ENCODE measurements at regions not wholly inside any gene's neighbourhood (a gene's known extent, or its start where the extent isn't known, plus 50 kb on each side); places are given as distances from the start of the nearest gene placed in this dataset.
"Not testable (repeated sequence)": the region's sequence is repeated elsewhere in the genome, so short reads cannot be mapped to it uniquely, and the experiment has no call there.

- Histone ChIP-seq H3K4me3 (ENCODE audit: low read depth, low read length) (no peak overlapping the region), H3K9me3 (no peaks in the 10 kb centered on the region), H3K27me3 (no peaks in the 10 kb centered on the region), H3K36me3 (no peaks in the 10 kb centered on the region), H3K4me1 (no peaks in the 10 kb centered on the region; the same call in 1 of the 2 replicates)
- TF ChIP-seq CTCF (IDR thresholded peaks at IDR 0.05; ENCODE audit: low read depth, low read length), result no peak
- no peak for DNase-seq
Measured at GRCh38 chr5:164306662-164307061, 801.2 kb downstream of the MAT2B start.

- Histone ChIP-seq H3K4me1 (no peaks in the 10 kb centered on the region), H3K36me3 (no peaks in the 10 kb centered on the region), H3K27me3 (no peaks in the 10 kb centered on the region), H3K9me3 (no peaks in the 10 kb centered on the region), H3K4me3 (ENCODE audit: low read depth, low read length) (no peak overlapping the region)
- no peak for TF ChIP-seq CTCF (IDR thresholded peaks at IDR 0.05; ENCODE audit: low read depth, low read length)
- DNase-seq, result no peak
Measured at GRCh38 chr5:164312801-164313200, 807.4 kb downstream of the MAT2B start.

- no peak for TF ChIP-seq CTCF (IDR thresholded peaks at IDR 0.05; ENCODE audit: low read depth, low read length)
- DNase-seq, result no peak
- H3K4me1 ChIP-seq, result no peaks in the 10 kb centered on the region
- no peaks in the 10 kb centered on the region for H3K36me3 ChIP-seq
- no peak overlapping the region for H3K4me3 ChIP-seq (ENCODE audit: low read depth, low read length)
- no peaks in the 10 kb centered on the region for H3K9me3 ChIP-seq
- no peaks in the 10 kb centered on the region for H3K27me3 ChIP-seq
Measured at GRCh38 chr5:164317676-164318075, 812.3 kb downstream of the MAT2B start.

GRCh38 chr5:164319161-164319560, 813.7 kb downstream of the MAT2B start:
- DNase-seq, result no peak
- no peaks in the 10 kb centered on the region for H3K4me1 ChIP-seq
- no peaks in the 10 kb centered on the region for H3K36me3 ChIP-seq
- no peaks in the 10 kb centered on the region for H3K27me3 ChIP-seq
- no peak overlapping the region for H3K4me3 ChIP-seq (ENCODE audit: low read depth, low read length)
- TF ChIP-seq CTCF (IDR thresholded peaks at IDR 0.05; ENCODE audit: low read depth, low read length), result no peak
- H3K9me3 ChIP-seq, result no peaks in the 10 kb centered on the region

GRCh38 chr5:164324239-164324638, 818.8 kb downstream of the MAT2B start:
- no peaks in the 10 kb centered on the region for H3K27me3 ChIP-seq
- H3K4me3 ChIP-seq (ENCODE audit: low read depth, low read length), result no peak overlapping the region
- no peak for DNase-seq
- TF ChIP-seq CTCF (IDR thresholded peaks at IDR 0.05; ENCODE audit: low read depth, low read length), result no peak
- no peaks in the 10 kb centered on the region for H3K9me3 ChIP-seq
- no peaks in the 10 kb centered on the region for H3K4me1 ChIP-seq
- no peaks in the 10 kb centered on the region for H3K36me3 ChIP-seq

- Histone ChIP-seq H3K4me1 (no peaks in the 10 kb centered on the region), H3K36me3 (no peaks in the 10 kb centered on the region), H3K9me3 (no peaks in the 10 kb centered on the region), H3K4me3 (ENCODE audit: low read depth, low read length) (no peak overlapping the region), H3K27me3 (no peaks in the 10 kb centered on the region)
- DNase-seq, result no peak
- TF ChIP-seq CTCF (IDR thresholded peaks at IDR 0.05; ENCODE audit: low read depth, low read length), result peak; percentile 61
Measured at GRCh38 chr5:164326219-164326618, 820.8 kb downstream of the MAT2B start.

GRCh38 chr5:164327166-164327565, 821.7 kb downstream of the MAT2B start:
- not testable (repeated sequence) for H3K27me3 ChIP-seq; H3K9me3 ChIP-seq; H3K4me1 ChIP-seq; H3K36me3 ChIP-seq; H3K4me3 ChIP-seq (ENCODE audit: low read depth, low read length)
- DNase-seq, result peak; percentile 77

All from BE2C (cell line).